CD1c-positive myeloid dendritic cell (primary cell): ENCODE measurements at regions not wholly inside any gene's neighbourhood (a gene's known extent, or its start where the extent isn't known, plus 50 kb on each side); places are given as distances from the start of the nearest gene placed in this dataset.

ENCODE experiments used
- DNase-seq: peaks from one replicate; pipeline ENCODE4 v3.0.0-alpha.2; 2016; ENCODE audit errors: extremely low spot score

- no peak for DNase-seq
Measured at GRCh38 chr2:134141598-134142340, 112.1 kb upstream of the MGAT5 start.

DNA sequence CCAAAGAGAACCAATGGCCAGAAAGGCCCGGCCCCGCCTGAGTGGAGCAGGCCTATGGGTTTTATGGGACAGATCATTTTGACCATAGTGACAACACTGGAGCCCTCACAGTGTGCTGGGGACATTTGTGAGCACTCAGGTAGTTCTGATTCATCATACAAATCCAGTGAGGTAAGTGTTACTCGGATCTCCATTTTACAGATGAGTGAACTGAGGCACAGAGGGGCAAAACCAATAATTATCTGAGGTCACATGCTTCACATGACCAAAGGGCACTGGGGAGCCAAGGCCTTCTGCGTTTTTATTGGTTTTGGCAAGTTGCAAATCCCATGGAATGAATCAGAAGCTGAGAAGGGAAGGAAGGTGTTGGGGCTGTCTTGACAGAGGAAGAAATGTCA is 111.5 kb upstream of the MGAT5 start:
- DNase-seq = no peak

DNA sequence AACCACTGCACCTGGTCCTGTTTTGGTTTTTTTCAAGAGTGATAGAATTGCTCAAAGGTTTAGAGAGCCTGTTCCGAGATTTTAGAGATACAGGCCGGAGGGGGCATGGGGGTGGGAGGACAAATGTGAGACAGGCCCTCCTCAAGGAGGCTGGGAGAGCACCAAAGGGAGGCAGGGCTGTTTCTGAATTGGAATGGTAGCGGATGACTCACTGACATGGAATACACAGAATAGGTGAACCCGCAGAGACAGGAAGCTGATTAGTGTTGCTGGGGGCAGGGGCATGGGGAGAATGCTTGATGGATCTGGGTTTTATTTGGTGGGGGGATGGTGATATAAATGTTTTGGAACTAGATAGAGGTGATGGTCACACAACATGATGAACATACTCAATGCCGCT is 111.0 kb upstream of the MGAT5 start:
- no peak for DNase-seq

- no peak for DNase-seq
Measured at GRCh38 chr2:134143568-134143967, 110.3 kb upstream of the MGAT5 start.

DNA sequence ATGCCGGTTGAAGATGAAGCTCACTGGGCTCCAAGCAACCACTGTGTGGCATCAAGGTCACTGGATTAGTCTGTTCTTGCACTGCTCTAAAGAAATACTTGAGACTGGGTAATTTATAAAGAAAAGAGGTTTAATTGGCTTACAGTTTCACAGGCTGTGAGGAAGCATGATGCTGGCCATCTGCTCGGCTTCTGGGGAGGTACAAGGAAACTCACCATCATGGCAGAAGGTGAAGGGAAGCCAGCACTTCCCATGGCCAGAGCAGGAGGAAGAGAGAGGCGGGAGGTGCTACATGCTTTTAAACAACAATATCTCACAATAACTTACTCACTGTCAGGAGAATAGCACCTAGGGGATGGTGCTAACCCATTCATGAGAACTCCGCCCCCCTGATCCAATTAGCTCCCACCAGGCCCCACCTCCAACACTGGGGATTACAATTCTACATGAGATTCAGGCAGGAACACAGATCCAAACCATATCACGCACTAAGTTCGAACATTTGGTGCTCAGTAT is 109.7 kb upstream of the MGAT5 start:
- no peak for DNase-seq

DNA sequence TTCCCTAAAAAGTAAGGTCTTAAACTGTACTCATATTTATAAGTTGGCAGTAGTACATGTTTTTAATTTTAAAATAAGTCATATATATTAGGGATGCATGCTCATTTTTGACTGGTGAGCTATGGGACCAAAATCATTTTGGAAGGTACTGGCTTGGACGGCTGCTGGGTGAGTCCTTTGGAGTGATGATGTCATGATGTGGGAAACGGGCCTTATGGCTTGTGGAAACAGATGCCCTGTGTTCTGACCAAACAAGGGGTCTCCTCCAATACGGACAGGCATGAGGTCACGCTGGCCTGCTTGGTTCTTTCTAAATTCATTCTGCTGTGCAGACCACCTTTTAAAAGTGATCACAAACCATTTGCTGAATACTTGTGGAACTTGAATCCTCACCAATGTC is 109.2 kb upstream of the MGAT5 start:
- DNase-seq = no peak

- DNase-seq = no peak
Measured at GRCh38 chr2:134145519-134145918, 108.4 kb upstream of the MGAT5 start.

DNA sequence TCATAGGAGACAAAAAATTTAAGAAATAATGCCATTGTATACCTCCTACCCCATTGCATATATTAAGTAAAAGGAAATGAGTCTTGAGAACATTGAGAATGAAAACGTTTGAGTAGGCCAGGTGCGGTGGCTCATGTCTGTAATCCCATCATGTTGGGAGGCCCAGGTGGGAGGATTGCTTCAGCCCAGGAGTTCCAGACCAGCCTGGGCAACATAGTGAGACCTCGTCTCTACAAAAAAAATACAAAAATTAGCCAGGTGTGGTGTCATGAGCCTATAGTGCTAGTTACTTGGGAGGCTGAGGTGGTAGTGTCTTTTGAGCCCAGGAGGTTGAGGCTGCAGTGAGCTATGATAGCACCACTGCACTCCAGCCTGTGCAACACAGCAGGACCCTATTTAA is 107.7 kb upstream of the MGAT5 start:
- DNase-seq = no peak

GRCh38 chr2:134146620-134147019 is 107.3 kb upstream of the MGAT5 start:
- DNase-seq = no peak

DNA sequence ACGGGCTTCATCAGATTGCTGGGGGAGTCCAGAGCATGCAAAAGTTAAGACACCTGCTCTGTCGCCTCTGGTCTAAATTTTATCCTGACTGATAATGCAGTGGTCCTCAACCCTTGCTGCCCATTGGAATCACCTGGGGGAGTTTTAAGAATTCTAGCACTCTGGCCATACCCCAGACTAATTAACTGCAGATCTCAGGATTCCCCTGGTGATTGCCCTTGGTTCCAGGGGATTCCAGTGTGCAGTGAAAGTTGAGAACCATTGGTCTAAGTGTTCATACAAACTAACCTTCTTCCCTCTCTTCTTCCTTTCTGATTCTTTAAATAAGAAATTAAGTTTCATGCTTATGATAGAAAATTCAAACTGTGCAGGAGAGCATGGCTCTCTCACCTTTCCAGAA is 105.7 kb upstream of the MGAT5 start:
- no peak for DNase-seq

DNA sequence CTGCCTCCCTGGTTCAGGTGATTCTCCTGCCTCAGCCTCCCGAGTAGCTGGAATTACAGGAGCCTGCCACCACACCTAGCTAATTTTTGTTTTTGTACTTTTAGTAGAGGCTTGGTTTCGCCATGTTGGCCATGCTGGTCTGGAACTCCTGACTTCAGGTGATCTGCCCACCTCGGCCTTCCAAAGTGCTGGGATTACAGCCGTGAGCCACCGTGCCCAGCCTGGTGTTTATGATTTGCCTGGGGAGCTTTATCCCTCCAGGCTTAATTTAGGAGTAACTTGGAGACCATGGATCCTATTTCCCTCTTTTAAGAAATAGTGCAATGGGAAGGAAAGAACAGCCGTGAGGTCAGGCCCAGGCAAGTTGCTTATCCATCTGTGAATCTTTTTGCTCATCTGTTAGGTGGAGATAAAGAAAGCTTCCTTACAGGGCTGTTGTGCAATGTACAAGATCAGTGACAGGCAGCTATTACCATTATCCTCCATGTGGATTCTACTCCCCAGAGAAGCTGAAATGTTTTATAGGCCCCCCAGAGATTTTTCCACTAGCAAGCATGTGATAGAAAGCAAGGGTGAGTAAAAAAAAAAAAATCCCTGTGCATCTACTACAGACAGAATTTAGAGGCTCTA is 104.9 kb upstream of the MGAT5 start:
- DNase-seq = no peak

DNA sequence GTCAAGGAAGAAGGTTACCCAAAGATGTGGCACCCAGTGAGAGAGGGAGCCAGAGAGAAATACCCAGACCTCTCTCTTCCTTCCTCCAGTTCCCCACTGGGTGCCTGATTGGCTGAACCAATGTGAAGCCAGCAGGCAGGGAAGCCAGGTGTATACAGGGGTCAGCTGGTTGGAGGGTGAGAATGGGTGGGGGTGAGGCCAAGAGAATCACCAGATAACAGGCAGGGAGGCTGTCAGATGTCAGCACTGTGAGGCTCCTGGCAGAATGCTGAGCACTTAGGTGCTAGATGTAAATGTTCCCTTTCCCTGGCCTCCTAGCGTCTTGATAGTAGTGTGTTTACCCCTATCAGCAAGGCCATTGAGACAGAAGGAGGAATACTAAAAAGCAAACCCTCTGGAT is 104.0 kb upstream of the MGAT5 start:
- no peak for DNase-seq

- no peak for DNase-seq
Measured at GRCh38 chr2:134150760-134151159, 103.1 kb upstream of the MGAT5 start.

DNA sequence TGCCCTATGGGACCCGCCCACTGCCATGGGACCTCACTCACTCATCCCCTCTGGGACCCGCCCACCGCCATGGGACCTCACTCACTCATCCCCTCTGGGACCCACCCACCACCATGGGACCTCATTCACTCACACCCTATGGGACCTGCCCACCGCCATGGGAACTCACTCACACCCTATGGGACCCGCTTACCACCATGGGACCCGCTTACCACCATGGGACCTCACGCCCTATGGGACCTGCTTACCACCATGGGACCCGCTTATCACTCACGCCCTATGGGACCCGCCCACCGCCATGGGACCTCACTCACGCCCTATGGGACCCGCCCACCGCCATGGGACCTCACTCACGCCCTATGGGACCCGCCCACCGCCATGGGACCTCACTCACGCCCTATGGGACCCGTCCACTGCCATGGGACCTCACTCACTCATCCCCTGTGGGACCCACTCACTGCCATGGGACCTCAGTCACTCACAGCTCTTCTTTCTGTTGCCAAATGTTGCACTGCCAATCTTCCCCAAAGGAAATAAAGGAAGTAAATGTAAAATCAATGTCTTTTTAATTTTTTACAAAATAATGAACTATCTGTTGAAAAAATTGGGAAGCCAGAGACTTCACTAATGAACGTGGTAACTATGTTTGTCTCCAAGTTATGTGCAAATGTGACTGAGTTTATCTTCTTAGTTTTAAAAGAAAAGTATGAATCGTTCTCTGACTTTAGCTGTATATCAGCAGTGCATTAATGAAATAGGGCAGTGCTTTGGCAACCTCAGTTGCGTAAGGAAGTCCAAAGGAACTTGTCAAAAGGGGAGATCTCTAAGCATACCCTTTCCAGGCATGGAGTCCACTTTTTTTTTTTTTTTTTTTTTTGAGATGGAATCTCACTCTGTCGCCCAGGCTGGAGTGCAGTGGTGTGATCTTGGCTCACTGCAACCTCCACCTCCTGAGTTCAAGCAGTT is 101.5 kb upstream of the MGAT5 start:
- peak; percentile 41 for DNase-seq

GRCh38 chr2:134153294-134153880 is 100.5 kb upstream of the MGAT5 start:
- DNase-seq = no peak

GRCh38 chr2:134154246-134154645 is 99.6 kb upstream of the MGAT5 start:
- peak; percentile 89 for DNase-seq

- peak; percentile 77 for DNase-seq
Measured at GRCh38 chr2:134155134-134155533, 98.7 kb upstream of the MGAT5 start.

- DNase-seq = no peak
Measured at GRCh38 chr2:134158295-134158694, 95.6 kb upstream of the MGAT5 start.

DNA sequence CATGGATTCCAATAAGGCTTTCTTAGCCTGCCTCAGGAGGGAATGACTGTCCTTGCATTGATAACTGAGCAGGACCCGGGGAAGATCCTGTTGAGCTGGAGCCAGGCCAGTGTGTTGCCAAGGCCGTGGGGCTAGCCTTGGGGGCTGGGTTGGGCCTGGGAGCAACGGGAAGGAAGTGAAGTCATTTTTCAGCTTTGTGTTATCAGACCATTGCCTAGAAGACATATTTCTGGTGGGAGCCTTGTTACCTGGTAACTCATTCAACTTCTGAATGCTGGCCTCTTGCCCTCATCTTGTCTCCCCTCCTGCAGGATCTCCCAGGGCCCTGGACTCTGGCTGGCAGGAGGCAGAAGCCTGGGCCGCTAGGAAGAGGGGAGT is 92.7 kb upstream of the MGAT5 start:
- no peak for DNase-seq

DNA sequence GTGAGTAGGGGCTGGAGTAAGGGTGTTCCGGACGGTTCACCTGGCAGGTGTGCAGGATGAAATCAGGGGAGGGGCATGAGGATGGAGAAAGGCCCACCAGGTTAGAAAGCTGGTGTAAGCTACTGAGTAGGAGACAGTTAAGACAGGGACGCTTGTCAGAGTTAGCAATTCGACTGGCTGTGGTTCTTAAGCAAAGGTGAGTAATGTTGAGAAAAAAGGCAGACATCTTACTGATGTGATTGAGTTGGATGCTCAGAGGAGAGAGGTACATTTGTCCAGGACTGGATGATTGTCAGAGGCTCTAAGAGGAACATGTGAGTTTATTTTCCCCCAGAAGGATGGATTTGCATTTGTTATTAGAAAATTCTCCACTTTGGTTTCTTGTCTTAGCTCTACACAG is 90.5 kb upstream of the MGAT5 start:
- no peak for DNase-seq

GRCh38 chr2:134164306-134164705 is 89.6 kb upstream of the MGAT5 start:
- no peak for DNase-seq

DNA sequence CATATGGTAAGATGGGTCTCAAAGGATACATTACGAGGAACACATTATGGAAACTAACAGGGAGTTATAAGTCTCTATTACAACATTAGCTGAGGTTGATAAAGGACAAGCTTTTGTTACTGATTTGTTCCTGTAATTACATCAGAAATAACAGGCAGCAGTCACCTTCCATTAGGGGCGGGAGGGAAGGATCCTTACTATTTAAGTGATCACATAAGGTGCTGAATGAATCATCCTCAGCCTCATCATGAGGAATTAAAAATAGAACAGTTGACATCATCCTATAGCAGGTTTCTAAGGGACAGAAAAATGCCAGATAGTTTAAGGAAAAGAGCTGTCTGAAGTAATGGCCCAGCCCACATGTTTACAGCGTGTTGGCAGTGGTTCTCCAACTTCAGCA is 86.9 kb upstream of the MGAT5 start:
- no peak for DNase-seq
